ENCODE measurements at regions not wholly inside any gene's neighbourhood (a gene's known extent, or its start where the extent isn't known, plus 50 kb on each side); places are given as distances from the start of the nearest gene placed in this dataset.
"Not testable (repeated sequence)": the region's sequence is repeated elsewhere in the genome, so short reads cannot be mapped to it uniquely, and the experiment has no call there.

- no peak for TF ChIP-seq ZNF518A (tag by site-specific recombination; conservative IDR thresholded peaks at IDR 0.05; ENCODE audit: low read depth)
- TF ChIP-seq ZNF791 (tag by site-specific recombination; IDR thresholded peaks at IDR 0.05) = no peak
- no peak for TF ChIP-seq ZNF747 (tag by site-specific recombination; IDR thresholded peaks at IDR 0.05)
- no peak for TF ChIP-seq ZNF121 (tag by site-specific recombination; IDR thresholded peaks at IDR 0.05)
- no peak for TF ChIP-seq SP2 (tag by site-specific recombination; IDR thresholded peaks at IDR 0.05)
- no peak for TF ChIP-seq ZNF596 (tag by site-specific recombination; IDR thresholded peaks at IDR 0.05)
- no peak for TF ChIP-seq ZNF202 (tag by site-specific recombination; IDR thresholded peaks at IDR 0.05; ENCODE audit: borderline replicate concordance)
- no peak for TF ChIP-seq ZNF2 (tag by site-specific recombination; IDR thresholded peaks at IDR 0.05)
These were observed 871.8 kb upstream of the SORCS1 start (continued) for GRCh38 chr10:108036265-108036664.

- ChIA-PET CTCF (interaction anchor here (0.6 kb wide), 1 partner anchor 1739 kb away, joined by 4 read pairs; no protein-coding TSS in a partner anchor), POLR2A (no interaction called here)
- no peaks in the 10 kb centered on the region for H3K9me3 ChIP-seq (ENCODE audit: control insufficient read depth, insufficient read depth, low read depth, low read length)
- no peak overlapping the region for H3K27ac ChIP-seq (ENCODE audit: extremely low read depth, low read depth, low read length)
- no peaks in the 10 kb centered on the region for H3K4me1 ChIP-seq (ENCODE audit: control insufficient read depth, insufficient read depth, low read length)
- TF ChIP-seq KLF1 (tag by site-specific recombination; IDR thresholded peaks at IDR 0.05) (no peak), ZNF776 (tag by site-specific recombination; IDR thresholded peaks at IDR 0.05; ENCODE audit: borderline replicate concordance) (no peak), IKZF3 (tag by site-specific recombination; IDR thresholded peaks at IDR 0.05) (no peak), ZNF140 (tag by site-specific recombination; IDR thresholded peaks at IDR 0.05) (no peak)
- H3K36me3 ChIP-seq (ENCODE audit: control insufficient read depth in 2 of 2, insufficient read depth in 1 of 2, low read length in 2 of 2) = no peaks in the 10 kb centered on the region
- no peak overlapping the region for H3K4me3 ChIP-seq (ENCODE audit: low read depth, low read length)
These were observed 870.3 kb upstream of the SORCS1 start for GRCh38 chr10:108034829-108035228.

GRCh38 chr10:108033518-108033917 lies 869.0 kb upstream of the SORCS1 start:
- H3K4me1 ChIP-seq (ENCODE audit: control insufficient read depth, insufficient read depth, low read length); H3K36me3 ChIP-seq (ENCODE audit: control insufficient read depth in 2 of 2, insufficient read depth in 1 of 2, low read length in 2 of 2); H3K4me3 ChIP-seq (ENCODE audit: low read depth, low read length); CTCF ChIA-PET; H3K27ac ChIP-seq (ENCODE audit: extremely low read depth, low read depth, low read length); H3K9me3 ChIP-seq (ENCODE audit: control insufficient read depth, insufficient read depth, low read depth, low read length); POLR2A ChIA-PET: not testable (repeated sequence)

GRCh38 chr10:108031505-108031904 lies 867.0 kb upstream of the SORCS1 start:
- H3K27ac ChIP-seq (ENCODE audit: extremely low read depth, low read depth, low read length) = no peak overlapping the region
- ChIA-PET POLR2A (no interaction called here), CTCF (no interaction called here)
- H3K36me3 ChIP-seq (ENCODE audit: control insufficient read depth in 2 of 2, insufficient read depth in 1 of 2, low read length in 2 of 2) = no peaks in the 10 kb centered on the region
- H3K4me3 ChIP-seq (ENCODE audit: low read depth, low read length) = no peak overlapping the region
- no peaks in the 10 kb centered on the region for H3K9me3 ChIP-seq (ENCODE audit: control insufficient read depth, insufficient read depth, low read depth, low read length)
- no peaks in the 10 kb centered on the region for H3K4me1 ChIP-seq (ENCODE audit: control insufficient read depth, insufficient read depth, low read length)
- TF ChIP-seq ZBTB44 (tag by site-specific recombination; IDR thresholded peaks at IDR 0.05) (no peak), ZNF138 (tag by site-specific recombination; IDR thresholded peaks at IDR 0.05; ENCODE audit: borderline replicate concordance) (no peak), REST (tag by site-specific recombination; IDR thresholded peaks at IDR 0.05) (no peak), ZNF26 (tag by site-specific recombination; IDR thresholded peaks at IDR 0.05) (no peak), ZNF335 (tag by site-specific recombination; conservative IDR thresholded peaks at IDR 0.05) (no peak), KLF8 (tag by site-specific recombination; IDR thresholded peaks at IDR 0.05) (no peak), ZNF221 (tag by site-specific recombination; IDR thresholded peaks at IDR 0.05; ENCODE audit: borderline replicate concordance) (no peak)
